WTC11 (cell line): ENCODE measurements at regions not wholly inside any gene's neighbourhood (a gene's known extent, or its start where the extent isn't known, plus 50 kb on each side); places are given as distances from the start of the nearest gene placed in this dataset.
"Not testable (repeated sequence)": the region's sequence is repeated elsewhere in the genome, so short reads cannot be mapped to it uniquely, and the experiment has no call there.

Experiments
- ATAC-seq: fragments of 200-7000 bp; cut with Tn5 transposase; 2 replicates; pipeline ENCODE4 v1.10.0; 2021; ENCODE audit warnings: mild to moderate bottlenecking, moderate library complexity
- CTCF ChIA-PET: fragments of 300-600 bp; sonication (Branson Sonifier 250); formaldehyde crosslinking; loops from one replicate; lab custom pipeline; 2021; ENCODE audit warnings: antibody characterized with exemption; lab: Charles Lee
- POLR2A ChIA-PET: fragments of 350-600 bp; sonication (Branson Sonifier 250); formaldehyde crosslinking; loops from one replicate; lab custom pipeline; 2021; ENCODE audit warnings: antibody characterized with exemption; lab: Charles Lee
- DNase-seq: peaks from one replicate; pipeline ENCODE4 v3.0.0; 2021; ENCODE audit warnings: low spot score
- H3K27ac Mint-ChIP-seq: 2 replicates; pipeline ENCODE4 v1.8.0; 2021; ENCODE audit warnings: mixed read lengths
- H3K27me3 Mint-ChIP-seq: 2 replicates; pipeline ENCODE4 v1.8.0; 2021; ENCODE audit warnings: low read depth, mild to moderate bottlenecking, moderate library complexity, mixed read lengths
- H3K36me3 Mint-ChIP-seq: 2 replicates; pipeline ENCODE4 v1.8.0; 2021; ENCODE audit warnings: mixed read lengths
- H3K4me1 Mint-ChIP-seq: 2 replicates; pipeline ENCODE4 v1.8.0; 2022; ENCODE audit warnings: mixed read lengths
- H3K4me3 Mint-ChIP-seq: 2 replicates; pipeline ENCODE4 v1.8.0; 2021; ENCODE audit warnings: mild to moderate bottlenecking, moderate library complexity, mixed read lengths
- H3K9me3 Mint-ChIP-seq: 2 replicates; pipeline ENCODE4 v1.8.0; 2021; ENCODE audit warnings: mixed read lengths
- AFF4 ChIP-seq: sonication (generic); formaldehyde crosslinking; IDR thresholded peaks from 2 replicates; pipeline ENCODE4 v1.8.1; 2023; ENCODE audit warnings: mild to moderate bottlenecking, missing genetic modification reagents, borderline replicate concordance
- CDX4 ChIP-seq: fragments of 250-450 bp; sonication (Bioruptor Pico); IDR thresholded peaks from 2 replicates; pipeline ENCODE4 v1.9.0; 2021; ENCODE audit warnings: moderate library complexity, mild to moderate bottlenecking, inconsistent platforms, borderline replicate concordance
- CTCF ChIP-seq: fragments of 200-600 bp; IDR thresholded peaks from 2 replicates; pipeline ENCODE4 v1.8.0; 2022; ENCODE audit warnings: antibody characterized with exemption
- FOXJ3 ChIP-seq: sonication (generic); formaldehyde crosslinking; IDR thresholded peaks from 2 replicates; pipeline ENCODE4 v1.9.0; 2021; ENCODE audit warnings: missing genetic modification reagents, mild to moderate bottlenecking, borderline replicate concordance
- FOXK1 ChIP-seq: sonication (generic); formaldehyde crosslinking; IDR thresholded peaks from 2 replicates; pipeline ENCODE4 v1.8.0; 2022; ENCODE audit warnings: mild to moderate bottlenecking, moderate library complexity, missing genetic modification reagents
- GTF2I ChIP-seq: fragments of 250-450 bp; sonication (Bioruptor Pico); conservative IDR thresholded peaks from 2 replicates; pipeline ENCODE4 v1.4.0; 2021; ENCODE audit warnings: mild to moderate bottlenecking
- HMGXB4 ChIP-seq: sonication (generic); formaldehyde crosslinking; IDR thresholded peaks from 2 replicates; pipeline ENCODE4 v1.8.1; 2023; ENCODE audit warnings: mild to moderate bottlenecking, moderate library complexity, missing genetic modification reagents
- SOX15 ChIP-seq: fragments of 250-450 bp; sonication (Bioruptor Pico); IDR thresholded peaks from 2 replicates; pipeline ENCODE4 v1.9.0; 2021; ENCODE audit warnings: mild to moderate bottlenecking
- TCF7 ChIP-seq: sonication (generic); formaldehyde crosslinking; IDR thresholded peaks from 2 replicates; pipeline ENCODE4 v1.8.0; 2022; ENCODE audit warnings: mild to moderate bottlenecking, low read depth, missing genetic modification reagents, moderate library complexity
- TP53 ChIP-seq: sonication (generic); formaldehyde crosslinking; IDR thresholded peaks from 2 replicates; pipeline ENCODE4 v1.8.1; 2023; ENCODE audit warnings: mild to moderate bottlenecking, missing genetic modification reagents
- ZNF396 ChIP-seq: fragments of 250-450 bp; sonication (Bioruptor Pico); IDR thresholded peaks from 2 replicates; pipeline ENCODE4 v1.8.0; 2021; ENCODE audit warnings: mild to moderate bottlenecking, moderate library complexity, borderline replicate concordance
- ZNF512 ChIP-seq: sonication (generic); formaldehyde crosslinking; IDR thresholded peaks from 2 replicates; pipeline ENCODE4 v1.8.1; 2022; ENCODE audit warnings: missing genetic modification reagents, borderline replicate concordance

GRCh38 chr5:152104211-152104610, 179.6 kb upstream of the GLRA1 start (continued):
- no peak for TF ChIP-seq ZNF512 (CRISPR knock-in tag)
- no peak for TF ChIP-seq TP53 (CRISPR knock-in tag)
- TF ChIP-seq TCF7 (CRISPR knock-in tag) = no peak
- no peak for TF ChIP-seq CDX4 (CRISPR knock-in tag)
- TF ChIP-seq CTCF = no peak
- no peak for TF ChIP-seq FOXJ3 (CRISPR knock-in tag)

GRCh38 chr5:152102908-152103307, 178.3 kb upstream of the GLRA1 start:
- H3K36me3 Mint-ChIP-seq = not testable (repeated sequence)

GRCh38 chr5:152102057-152102456, 177.4 kb upstream of the GLRA1 start:
- Mint-ChIP-seq H3K4me1 (peaks cover 7% of the 10 kb centered on the region), H3K36me3 (no peaks in the 10 kb centered on the region), H3K4me3 (no peak overlapping the region), H3K9me3 (peaks cover 9% of the 10 kb centered on the region), H3K27ac (no peak overlapping the region), H3K27me3 (no peaks in the 10 kb centered on the region)
- CTCF ChIA-PET = interaction anchor here (2.0 kb wide), 1 partner anchor 277 kb away, joined by 4 read pairs; no protein-coding TSS in a partner anchor
- no peak for DNase-seq
- TF ChIP-seq GTF2I (CRISPR knock-in tag) (0 out of 2 replicates have a peak, but pooled peaks have one; percentile 32), AFF4 (no peak)
- no peak for ATAC-seq
- POLR2A ChIA-PET = no interaction called here

More at GRCh38 chr5:152102908-152103307, 178.3 kb upstream of the GLRA1 start:
- H3K4me1 Mint-ChIP-seq, ATAC-seq, POLR2A ChIA-PET, H3K4me3 Mint-ChIP-seq, DNase-seq, H3K9me3 Mint-ChIP-seq, H3K27ac Mint-ChIP-seq, H3K27me3 Mint-ChIP-seq: not testable (repeated sequence)
- CTCF ChIA-PET = interaction anchor here (2.0 kb wide), 1 partner anchor 277 kb away, joined by 4 read pairs; no protein-coding TSS in a partner anchor

GRCh38 chr5:152100462-152100861, 175.8 kb upstream of the GLRA1 start:
- H3K36me3 Mint-ChIP-seq = no peaks in the 10 kb centered on the region
- CTCF ChIA-PET = no interaction called here
- POLR2A ChIA-PET = no interaction called here
- H3K9me3 Mint-ChIP-seq = peaks cover 9% of the 10 kb centered on the region
- TF ChIP-seq FOXK1 (CRISPR knock-in tag) (no peak), ZNF396 (CRISPR knock-in tag) (no peak), SOX15 (CRISPR knock-in tag) (no peak), HMGXB4 (no peak)
- ATAC-seq (no peak), DNase-seq (no peak)
- H3K27me3 Mint-ChIP-seq = peaks cover 1% of the 10 kb centered on the region; the same call in 1 of the 2 replicates
- no peak overlapping the region for H3K27ac Mint-ChIP-seq
- H3K4me3 Mint-ChIP-seq = no peak overlapping the region
- peaks cover 16% of the 10 kb centered on the region for H3K4me1 Mint-ChIP-seq
